ENCODE measurements at regions not wholly inside any gene's neighbourhood (a gene's known extent, or its start where the extent isn't known, plus 50 kb on each side); places are given as distances from the start of the nearest gene placed in this dataset.

GRCh38 chr18:46387441-46388131 is 269.4 kb downstream of the LOXHD1 start:
- no peak for TF ChIP-seq CTCF (IDR thresholded peaks at IDR 0.05)
- no peak for TF ChIP-seq CBFB (CRISPR knock-in tag; IDR thresholded peaks at IDR 0.05; ENCODE audit: low read depth)
- TF ChIP-seq ARID4B (CRISPR knock-in tag; IDR thresholded peaks at IDR 0.05; ENCODE audit: borderline replicate concordance), result no peak
- TF ChIP-seq CREM (CRISPR knock-in tag; IDR thresholded peaks at IDR 0.05), result no peak
- TF ChIP-seq ZNF121 (CRISPR knock-in tag; IDR thresholded peaks at IDR 0.05), result no peak
- no peak for TF ChIP-seq USF2 (CRISPR knock-in tag; IDR thresholded peaks at IDR 0.05)
- no peak for TF ChIP-seq GRHL2 (CRISPR knock-in tag; IDR thresholded peaks at IDR 0.05; ENCODE audit: insufficient replicate concordance, severe bottlenecking)
- TF ChIP-seq MAX (CRISPR knock-in tag; IDR thresholded peaks at IDR 0.05), result no peak
